Gastrocnemius medialis (tissue), 4 donors: ENCODE measurements at regions not wholly inside any gene's neighbourhood (a gene's known extent, or its start where the extent isn't known, plus 50 kb on each side); places are given as distances from the start of the nearest gene placed in this dataset.

ENCODE experiments used
- ATAC-seq, 2 donors: fragments of 150-250 bp; one replicate each; pipeline ENCODE4 v1.9.1; 2016
- DNase-seq, 2 donors: peaks; one replicate each; pipeline ENCODE4 v3.0.0-alpha.2; 2019
- H3K27ac ChIP-seq, 4 donors: fragments of 200-600 bp; sonication (generic); 1 replicate in 1 of 4; 2 replicates in 3 of 4; pipeline ENCODE4 v1.5.1; 2016 to 2018; ENCODE audit warnings: mild to moderate bottlenecking in 2 of 4, moderate library complexity in 1 of 4
- H3K27me3 ChIP-seq, 3 donors: fragments of 200-600 bp; sonication (generic) in 2 of 3; 1 replicate in 1 of 3; 2 replicates in 2 of 3; pipeline versions ENCODE4 v1.5.1 to v1.6.0; 2016 to 2019; ENCODE audit warnings: mild to moderate bottlenecking in 1 of 3, moderate library complexity in 1 of 3
- H3K36me3 ChIP-seq, 2 donors: fragments of 200-600 bp; sonication (generic) in 1 of 2; one replicate each; pipeline ENCODE4 v1.5.1; 2017 to 2018
- H3K4me1 ChIP-seq, 2 donors: fragments of 200-600 bp; sonication (generic) in 1 of 2; one replicate each; pipeline ENCODE4 v1.5.1; 2016 to 2017; ENCODE audit warnings: mild to moderate bottlenecking in 2 of 2
- H3K4me3 ChIP-seq, 4 donors: fragments of 200-600 bp; sonication (generic) in 3 of 4; 1 replicate in 1 of 4; 2 replicates in 3 of 4; pipeline ENCODE4 v1.5.1; 2016 to 2019; ENCODE audit warnings: mild to moderate bottlenecking in 2 of 4
- H3K9me3 ChIP-seq, 3 donors: fragments of 200-600 bp; sonication (generic) in 2 of 3; 1 replicate in 1 of 3; 2 replicates in 2 of 3; pipeline ENCODE4 v1.5.1; 2016 to 2019
- CTCF ChIP-seq, 5 experiments: fragments of 450-650 bp in 3 of 5; fragments of 200-600 bp in 2 of 5; sonication (generic) in 2 of 5; IDR thresholded peaks in 4 of 5; conservative IDR thresholded peaks in 1 of 5; 1 replicate in 4 of 5; 2 replicates in 1 of 5; pipeline ENCODE4 v1.5.1; 2016 to 2019; ENCODE audit warnings: antibody characterized with exemption in 5 of 5, mild to moderate bottlenecking in 3 of 5, moderate library complexity in 3 of 5
- POLR2A ChIP-seq, 2 donors: fragments of 450-650 bp; IDR thresholded peaks; one replicate each; pipeline ENCODE4 v1.6.1; 2017; ENCODE audit warnings: antibody characterized with exemption in 2 of 2, mild to moderate bottlenecking in 2 of 2, moderate library complexity in 2 of 2
- in situ Hi-C, 4 donors: fragments of 200-750 bp; cut with MboI; loops; one replicate each; pipeline versions ENCODE4 v1.15.0 to v1.8.0; 2017; ENCODE audit warnings: low sequenced_read_pairs in 4 of 4
- intact Hi-C: fragments of 100-400 bp; cut with DNase I; formaldehyde crosslinking; loops from one replicate; pipeline ENCODE4 v1.15.1; 2023; ENCODE audit warnings: low total_unique reads

DNA sequence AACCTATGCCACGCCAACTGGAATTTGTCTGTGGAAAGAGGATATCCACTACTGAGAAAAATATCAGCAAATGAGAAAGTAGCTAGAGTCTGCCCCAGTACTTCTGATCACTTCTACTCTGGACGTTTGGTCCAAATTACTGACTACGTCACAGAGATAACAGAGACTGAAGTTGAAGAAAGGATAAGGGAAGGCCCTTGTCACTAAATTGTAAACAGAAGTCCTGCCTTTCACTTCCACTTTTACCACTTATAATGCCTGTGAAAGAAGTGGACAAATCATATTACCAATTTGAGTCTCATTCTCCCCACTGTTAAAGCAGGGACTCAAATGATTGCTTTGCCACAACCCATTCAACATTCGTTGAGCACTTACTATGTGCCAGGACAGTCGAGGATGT lies 173.9 kb upstream of the ERBB4 start:
- ATAC-seq, result no peak
- Histone ChIP-seq H3K4me3 (no peak overlapping the region), H3K27me3 (no peaks in the 10 kb centered on the region), H3K9me3 (no peaks in the 10 kb centered on the region), H3K4me1 (no peaks in the 10 kb centered on the region), H3K27ac (no peak overlapping the region), H3K36me3 (no peaks in the 10 kb centered on the region)
- TF ChIP-seq CTCF (IDR thresholded peaks at IDR 0.05 in 4 of 5, conservative IDR thresholded peaks at IDR 0.05 in 1 of 5) (no peak), POLR2A (IDR thresholded peaks at IDR 0.05) (no peak)
- no peak for DNase-seq
- intact Hi-C loops (no loop called here), in situ Hi-C loops (no loop called here)

DNA sequence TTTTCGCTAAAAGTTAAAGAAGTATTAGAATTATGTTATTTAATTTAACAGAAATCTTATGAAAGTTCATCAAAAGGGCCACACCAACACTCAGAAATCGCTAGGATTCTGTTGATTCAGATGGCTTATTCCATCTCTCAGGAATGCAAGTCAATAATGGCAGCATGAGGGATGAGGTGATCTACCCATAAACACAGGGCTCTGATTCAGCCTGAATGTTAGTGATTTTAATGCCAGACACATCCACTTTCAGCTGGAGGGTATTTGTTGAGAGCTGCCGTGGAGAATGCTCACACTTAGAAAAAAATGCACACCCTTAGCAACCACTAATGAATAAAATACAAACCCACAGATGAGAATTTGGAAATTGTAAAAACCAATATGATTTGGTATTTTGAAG lies 173.3 kb upstream of the ERBB4 start:
- no peak overlapping the region for H3K4me3 ChIP-seq
- ATAC-seq, result no peak
- in situ Hi-C loops (no loop called here), intact Hi-C loops (no loop called here)
- no peaks in the 10 kb centered on the region for H3K27me3 ChIP-seq
- no peak overlapping the region for H3K27ac ChIP-seq
- TF ChIP-seq POLR2A (IDR thresholded peaks at IDR 0.05), result no peak
- no peak for TF ChIP-seq CTCF (IDR thresholded peaks at IDR 0.05 in 4 of 5, conservative IDR thresholded peaks at IDR 0.05 in 1 of 5)
- no peaks in the 10 kb centered on the region for H3K4me1 ChIP-seq
- H3K36me3 ChIP-seq, result no peaks in the 10 kb centered on the region
- H3K9me3 ChIP-seq, result no peaks in the 10 kb centered on the region
- no peak for DNase-seq

GRCh38 chr2:212709280-212709679 lies 170.7 kb upstream of the ERBB4 start:
- TF ChIP-seq POLR2A (IDR thresholded peaks at IDR 0.05) (no peak), CTCF (IDR thresholded peaks at IDR 0.05 in 4 of 5, conservative IDR thresholded peaks at IDR 0.05 in 1 of 5) (no peak)
- no peaks in the 10 kb centered on the region for H3K4me1 ChIP-seq
- intact Hi-C loops, result no loop called here
- H3K36me3 ChIP-seq, result no peaks in the 10 kb centered on the region
- DNase-seq, result no peak
- in situ Hi-C loops, result no loop called here
- no peaks in the 10 kb centered on the region for H3K9me3 ChIP-seq
- H3K4me3 ChIP-seq, result no peak overlapping the region
- no peaks in the 10 kb centered on the region for H3K27me3 ChIP-seq
- no peak overlapping the region for H3K27ac ChIP-seq
- no peak for ATAC-seq

DNA sequence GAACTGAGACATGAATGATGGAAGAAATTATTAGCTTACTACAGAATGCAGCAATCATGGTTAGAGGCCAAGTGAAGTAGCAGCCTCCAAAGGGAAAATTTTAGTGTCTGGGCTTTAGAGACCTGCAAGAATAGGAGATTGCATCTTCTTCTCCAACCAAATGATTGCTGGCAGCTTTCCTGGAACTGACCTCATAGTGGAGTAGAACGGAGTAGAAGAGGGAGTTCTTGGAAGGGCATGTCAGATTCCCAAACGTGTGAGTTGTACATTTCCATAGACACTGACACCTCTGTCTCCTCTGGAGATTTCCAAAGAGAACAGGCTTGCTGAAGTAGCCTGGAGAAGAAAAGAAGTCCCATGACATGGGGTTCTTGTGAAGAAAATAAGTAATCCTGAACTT lies 169.8 kb upstream of the ERBB4 start:
- ATAC-seq (no peak), DNase-seq (no peak)
- in situ Hi-C loops, result no loop called here
- intact Hi-C loops, result no loop called here
- no peaks in the 10 kb centered on the region for H3K36me3 ChIP-seq
- H3K4me1 ChIP-seq, result no peaks in the 10 kb centered on the region
- no peaks in the 10 kb centered on the region for H3K27me3 ChIP-seq
- TF ChIP-seq CTCF (IDR thresholded peaks at IDR 0.05 in 4 of 5, conservative IDR thresholded peaks at IDR 0.05 in 1 of 5) (no peak), POLR2A (IDR thresholded peaks at IDR 0.05) (no peak)
- H3K4me3 ChIP-seq, result no peak overlapping the region
- H3K9me3 ChIP-seq, result no peaks in the 10 kb centered on the region
- H3K27ac ChIP-seq, result no peak overlapping the region

GRCh38 chr2:212695426-212695825 lies 156.8 kb upstream of the ERBB4 start:
- no peak overlapping the region for H3K4me3 ChIP-seq
- intact Hi-C loops, result no loop called here
- no peaks in the 10 kb centered on the region for H3K4me1 ChIP-seq
- no peak for DNase-seq
- no peaks in the 10 kb centered on the region for H3K27me3 ChIP-seq
- H3K27ac ChIP-seq, result no peak overlapping the region
- no peak for ATAC-seq
- H3K36me3 ChIP-seq, result no peaks in the 10 kb centered on the region
- no peaks in the 10 kb centered on the region for H3K9me3 ChIP-seq
- in situ Hi-C loops, result no loop called here
- TF ChIP-seq CTCF (IDR thresholded peaks at IDR 0.05 in 4 of 5, conservative IDR thresholded peaks at IDR 0.05 in 1 of 5) (no peak), POLR2A (IDR thresholded peaks at IDR 0.05) (no peak)
